COR-L47 (cell line): ENCODE measurements at regions not wholly inside any gene's neighbourhood (a gene's known extent, or its start where the extent isn't known, plus 50 kb on each side); places are given as distances from the start of the nearest gene placed in this dataset.
"Not testable (repeated sequence)": the region's sequence is repeated elsewhere in the genome, so short reads cannot be mapped to it uniquely, and the experiment has no call there.

Experiments
- DNase-seq: peaks from one replicate; lab custom pipeline; 2025; lab: John Stamatoyannopoulos, UW

GRCh38 chr2:82098617-82099016, 1794.1 kb upstream of the LRRTM1 start:
- DNase-seq: no peak

- DNase-seq: no peak
Measured at GRCh38 chr2:82089518-82089917, 1785.0 kb upstream of the LRRTM1 start.

- no peak for DNase-seq
Measured at GRCh38 chr2:82084679-82085392, 1780.3 kb upstream of the LRRTM1 start.

- no peak for DNase-seq
Measured at GRCh38 chr2:82075875-82076274, 1771.3 kb upstream of the LRRTM1 start.

- no peak for DNase-seq
Measured at GRCh38 chr2:82062463-82062862, 1757.9 kb upstream of the LRRTM1 start.

- DNase-seq: no peak
Measured at GRCh38 chr2:82055846-82056245, 1751.3 kb upstream of the LRRTM1 start.

GRCh38 chr2:82043867-82044266, 1739.3 kb upstream of the LRRTM1 start:
- no peak for DNase-seq

- no peak for DNase-seq
Measured at GRCh38 chr2:82027921-82028615, 1723.5 kb upstream of the LRRTM1 start.

GRCh38 chr2:82023710-82024109, 1719.2 kb upstream of the LRRTM1 start:
- DNase-seq: no peak

- DNase-seq: no peak
Measured at GRCh38 chr2:82013641-82014040, 1709.1 kb upstream of the LRRTM1 start.

- no peak for DNase-seq
Measured at GRCh38 chr2:82007071-82007664, 1702.6 kb upstream of the LRRTM1 start.

GRCh38 chr2:82005889-82006288, 1701.3 kb upstream of the LRRTM1 start:
- not testable (repeated sequence) for DNase-seq

- DNase-seq: no peak
Measured at GRCh38 chr2:82001614-82002013, 1697.1 kb upstream of the LRRTM1 start.

GRCh38 chr2:82000606-82001005, 1696.1 kb upstream of the LRRTM1 start:
- DNase-seq: no peak

- no peak for DNase-seq
Measured at GRCh38 chr2:81996332-81996731, 1691.8 kb upstream of the LRRTM1 start.

GRCh38 chr2:81991282-81991681, 1686.7 kb upstream of the LRRTM1 start:
- no peak for DNase-seq

- no peak for DNase-seq
Measured at GRCh38 chr2:81987370-81987769, 1682.8 kb upstream of the LRRTM1 start.

- no peak for DNase-seq
Measured at GRCh38 chr2:81984969-81985637, 1680.6 kb upstream of the LRRTM1 start.

- no peak for DNase-seq
Measured at GRCh38 chr2:81981585-81981984, 1677.0 kb upstream of the LRRTM1 start.

- no peak for DNase-seq
Measured at GRCh38 chr2:81979086-81979485, 1674.5 kb upstream of the LRRTM1 start.

- DNase-seq: no peak
Measured at GRCh38 chr2:81976998-81977397, 1672.4 kb upstream of the LRRTM1 start.

- DNase-seq: no peak
Measured at GRCh38 chr2:81974216-81974615, 1669.7 kb upstream of the LRRTM1 start.

- no peak for DNase-seq
Measured at GRCh38 chr2:81942876-81943275, 1638.3 kb upstream of the LRRTM1 start.
